ENCODE measurements at regions not wholly inside any gene's neighbourhood (a gene's known extent, or its start where the extent isn't known, plus 50 kb on each side); places are given as distances from the start of the nearest gene placed in this dataset.
A peak's percentile ranks its signal among the peaks of the same experiment; 100 is the strongest.

- no peaks in the 10 kb centered on the region for H3K4me1 ChIP-seq
- no peaks in the 10 kb centered on the region for H3K36me3 ChIP-seq
- no peak overlapping the region for H3K4me3 ChIP-seq
- no peak for TF ChIP-seq CTCF (IDR thresholded peaks at IDR 0.05)
- no peak for TF ChIP-seq POLR2A (IDR thresholded peaks at IDR 0.05)
- H3K9me3 ChIP-seq, result no peaks in the 10 kb centered on the region
- intact Hi-C loops (cut with DNase I; ENCODE audit: low total_unique reads), result no loop called here
- no peaks in the 10 kb centered on the region for H3K27me3 ChIP-seq
- H3K27ac ChIP-seq, result no peak overlapping the region
- DNase-seq, result no peak
These were observed 264.4 kb upstream of the NR2F2 start for GRCh38 chr15:96066126-96066525.

- DNase-seq, result no peak
- Histone ChIP-seq H3K27ac (no peak overlapping the region), H3K4me1 (no peaks in the 10 kb centered on the region), H3K27me3 (no peaks in the 10 kb centered on the region), H3K36me3 (no peaks in the 10 kb centered on the region), H3K4me3 (no peak overlapping the region), H3K9me3 (no peaks in the 10 kb centered on the region)
- intact Hi-C loops (cut with DNase I; ENCODE audit: low total_unique reads), result no loop called here
- TF ChIP-seq CTCF (IDR thresholded peaks at IDR 0.05) (no peak), POLR2A (IDR thresholded peaks at IDR 0.05) (no peak)
These were observed 263.5 kb upstream of the NR2F2 start for GRCh38 chr15:96066852-96067495.

DNA sequence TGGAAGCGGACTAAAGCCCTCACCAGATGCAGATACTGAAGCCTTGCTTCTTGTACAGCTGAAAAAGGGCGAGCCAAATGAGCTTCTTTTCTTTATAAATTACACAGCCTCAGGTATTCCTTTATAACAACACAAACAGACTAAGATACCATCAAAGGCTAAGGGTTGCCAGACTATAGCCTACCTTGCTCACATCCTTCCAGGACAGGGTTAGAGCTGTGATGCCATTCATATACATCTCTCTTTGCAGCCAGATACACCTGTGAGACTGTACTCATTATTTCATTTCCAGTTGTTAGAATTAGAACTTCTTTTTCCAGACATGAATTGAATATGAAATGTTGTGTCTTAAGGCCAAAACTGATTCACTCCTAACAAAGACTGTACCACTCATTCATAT lies 262.8 kb upstream of the NR2F2 start:
- intact Hi-C loops (cut with DNase I; ENCODE audit: low total_unique reads), result no loop called here
- no peaks in the 10 kb centered on the region for H3K36me3 ChIP-seq
- H3K9me3 ChIP-seq, result no peaks in the 10 kb centered on the region

GRCh38 chr15:96068897-96069296 lies 261.6 kb upstream of the NR2F2 start:
- no peak overlapping the region for H3K4me3 ChIP-seq
- H3K36me3 ChIP-seq, result no peaks in the 10 kb centered on the region
- no peak overlapping the region for H3K27ac ChIP-seq
- intact Hi-C loops (cut with DNase I; ENCODE audit: low total_unique reads), result no loop called here
- H3K9me3 ChIP-seq, result no peaks in the 10 kb centered on the region
- H3K27me3 ChIP-seq, result no peaks in the 10 kb centered on the region
- TF ChIP-seq CTCF (IDR thresholded peaks at IDR 0.05), result no peak
- TF ChIP-seq POLR2A (IDR thresholded peaks at IDR 0.05), result no peak
- H3K4me1 ChIP-seq, result no peaks in the 10 kb centered on the region
- DNase-seq, result no peak

More for the DNA sequence above, 262.8 kb upstream of the NR2F2 start:
- Histone ChIP-seq H3K4me1 (no peaks in the 10 kb centered on the region), H3K27me3 (no peaks in the 10 kb centered on the region), H3K27ac (no peak overlapping the region), H3K4me3 (no peak overlapping the region)
- no peak for DNase-seq
- TF ChIP-seq CTCF (IDR thresholded peaks at IDR 0.05), result no peak
- no peak for TF ChIP-seq POLR2A (IDR thresholded peaks at IDR 0.05)

DNA sequence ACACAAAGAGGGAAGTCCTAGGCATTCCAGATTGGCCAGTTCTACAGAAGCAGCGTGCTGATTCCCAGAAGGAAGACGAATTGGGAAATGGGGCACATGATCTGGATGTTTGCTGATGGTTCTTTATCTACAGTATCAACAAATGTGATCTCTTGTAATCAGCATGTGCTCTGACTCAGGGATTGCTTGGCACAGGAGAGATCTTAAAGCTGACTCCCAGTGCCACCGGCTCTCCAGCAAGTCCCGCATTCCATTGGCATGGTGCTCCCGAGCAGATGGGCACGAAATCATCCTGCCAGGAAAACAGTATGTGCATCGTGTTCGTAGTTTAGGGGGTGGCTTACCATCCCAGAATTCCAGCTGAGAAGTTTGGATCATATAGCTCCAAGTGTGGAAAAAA lies 259.9 kb upstream of the NR2F2 start:
- DNase-seq, result no peak
- Histone ChIP-seq H3K27me3 (no peaks in the 10 kb centered on the region), H3K9me3 (no peaks in the 10 kb centered on the region), H3K36me3 (no peaks in the 10 kb centered on the region), H3K4me3 (no peak overlapping the region), H3K27ac (peak overlapping the region in 1 of 2 donors; percentile 10), H3K4me1 (no peaks in the 10 kb centered on the region)
- no peak for TF ChIP-seq CTCF (IDR thresholded peaks at IDR 0.05)
- TF ChIP-seq POLR2A (IDR thresholded peaks at IDR 0.05), result no peak
- intact Hi-C loops (cut with DNase I; ENCODE audit: low total_unique reads), result no loop called here

All from uterus (tissue), 3 donors.